K562 (cell line): ENCODE measurements at regions not wholly inside any gene's neighbourhood (a gene's known extent, or its start where the extent isn't known, plus 50 kb on each side); places are given as distances from the start of the nearest gene placed in this dataset.
A peak's percentile ranks its signal among the peaks of the same experiment; 100 is the strongest.

Experiments
- BMI1 ChIP-seq: fragments of 150-350 bp; IDR thresholded peaks from 2 replicates; pipeline ENCODE4 v1.6.1; 2014; ENCODE audit warnings: low read length
- CTCF ChIP-seq, 3 experiments: IDR thresholded peaks in 2 of 3; conservative IDR thresholded peaks in 1 of 3; 2 replicates each; pipeline ENCODE4 v1.5.1; 2011 to 2012; ENCODE audit warnings: low read length in 3 of 3, mild to moderate bottlenecking in 3 of 3, control low read depth in 2 of 3, improper control_type of control experiment in 1 of 3, inconsistent platforms in 1 of 3, low read depth in 1 of 3, mixed read lengths in 1 of 3, moderate library complexity in 1 of 3; ENCODE audit not compliant: insufficient read depth in 2 of 3
- FOXK2 ChIP-seq, 2 experiments: fragments of 450-650 bp; IDR thresholded peaks in 1 of 2; conservative IDR thresholded peaks in 1 of 2; 2 replicates each; pipeline ENCODE4 v1.6.1; 2016; ENCODE audit warnings: low read depth in 2 of 2, mild to moderate bottlenecking in 1 of 2
- GABPA ChIP-seq: fragments of 200-800 bp; sonication (Bioruptor generic); conservative IDR thresholded peaks from 2 replicates; pipeline ENCODE4 v1.6.1; 2016; ENCODE audit warnings: low read depth, missing genetic modification characterization, missing compliant biosample characterization
- MEF2A ChIP-seq: IDR thresholded peaks from 2 replicates; pipeline ENCODE4 v1.6.1; 2011; ENCODE audit warnings: low read depth, mild to moderate bottlenecking, low read length, moderate library complexity; ENCODE audit not compliant: control insufficient read depth
- MEIS2 ChIP-seq: fragments of 450-650 bp; IDR thresholded peaks from 2 replicates; pipeline ENCODE4 v1.6.1; 2014; ENCODE audit warnings: mild to moderate bottlenecking; ENCODE audit not compliant: partially characterized antibody
- PHB ChIP-seq: fragments of 250-450 bp; sonication (Bioruptor Pico); IDR thresholded peaks from 2 replicates; pipeline ENCODE4 v1.5.0; 2021
- PKNOX1 ChIP-seq: fragments of 450-650 bp; IDR thresholded peaks from 2 replicates; pipeline ENCODE4 v1.6.1; 2016
- REST ChIP-seq, 2 experiments: fragments of 450-650 bp; formaldehyde crosslinking in 1 of 2; IDR thresholded peaks; 2 replicates each; pipeline versions ENCODE4 v1.4.0 to v1.6.1; 2014 to 2020; ENCODE audit warnings: mild to moderate bottlenecking in 2 of 2, borderline replicate concordance in 1 of 2, low read depth in 1 of 2
- ZBTB7A ChIP-seq: IDR thresholded peaks from 2 replicates; pipeline ENCODE4 v1.6.1; 2011; ENCODE audit warnings: low read depth, mild to moderate bottlenecking, low read length, moderate library complexity, borderline replicate concordance; ENCODE audit not compliant: control insufficient read depth
- ZNF282 ChIP-seq: sonication (generic); formaldehyde crosslinking; IDR thresholded peaks from 2 replicates; pipeline ENCODE4 v1.8.1; 2023; ENCODE audit warnings: missing genetic modification reagents
- ZNF589 ChIP-seq: fragments of 200-800 bp; sonication (Bioruptor generic); IDR thresholded peaks from 2 replicates; pipeline ENCODE4 v1.6.1; 2016; ENCODE audit warnings: low read depth, missing genetic modification characterization, missing compliant biosample characterization
- ZNF766 ChIP-seq: fragments of 200-800 bp; sonication (Bioruptor generic); conservative IDR thresholded peaks from 2 replicates; pipeline ENCODE4 v1.6.1; 2016; ENCODE audit warnings: missing genetic modification characterization, missing compliant biosample characterization

GRCh38 chr1:229199261-229200243 is 71.4 kb upstream of the RAB4A start (continued):
- TF ChIP-seq MEIS2 (no peak), PHB (CRISPR knock-in tag) (no peak), ZNF282 (no peak), REST (IDR thresholded peaks at IDR 0.05; ENCODE audit: borderline replicate concordance) (no peak), REST (CRISPR knock-in tag; IDR thresholded peaks at IDR 0.05; ENCODE audit: low read depth) (no peak), BMI1 (no peak), ZNF589 (peak; percentile 71; the same call in 1 of the 2 replicates), MEF2A (no peak), CTCF (IDR thresholded peaks at IDR 0.05 in 2 of 3, conservative IDR thresholded peaks at IDR 0.05 in 1 of 3; ENCODE audit: insufficient read depth in 2 of 3, low read depth in 1 of 3, low read length in 3 of 3) (peak in 1 of 3 experiments; percentile 15; a peak in 1 of 6 replicates), PKNOX1 (0 out of 2 replicates have a peak, but pooled peaks have one; percentile 19), FOXK2 (conservative IDR thresholded peaks at IDR 0.05 in 1 of 2, IDR thresholded peaks at IDR 0.05 in 1 of 2; ENCODE audit: low read depth in 2 of 2) (peak; percentile 83 to 89), GABPA (tag) (peak; percentile 66), ZNF766 (0 out of 2 replicates have a peak, but pooled peaks have one; percentile 51), ZBTB7A (0 out of 2 replicates have a peak, but pooled peaks have one; percentile 45)
